ENCODE measurements at regions not wholly inside any gene's neighbourhood (a gene's known extent, or its start where the extent isn't known, plus 50 kb on each side); places are given as distances from the start of the nearest gene placed in this dataset.
"Not testable (repeated sequence)": the region's sequence is repeated elsewhere in the genome, so short reads cannot be mapped to it uniquely, and the experiment has no call there.

DNA sequence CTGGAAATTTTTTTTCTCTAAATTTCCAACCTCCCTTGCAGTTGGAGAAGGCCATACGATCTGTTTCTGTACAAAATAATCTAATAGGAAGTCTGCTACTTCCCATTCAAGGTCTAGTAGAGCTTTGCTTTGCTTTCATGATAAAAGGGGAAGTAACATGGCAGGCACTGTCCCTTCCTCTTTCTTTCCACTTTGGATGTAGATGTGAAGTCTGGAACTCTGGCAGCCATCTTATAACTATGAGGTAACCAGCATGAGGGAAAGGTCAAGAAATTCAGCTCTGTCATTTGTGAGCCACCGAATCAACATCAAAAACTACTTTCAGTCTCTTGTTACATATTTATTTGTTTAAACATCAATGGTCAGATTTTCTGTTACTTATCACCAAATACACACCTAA is 156.3 kb downstream of the MTHFS start:
- Histone ChIP-seq H3K27me3 (ENCODE audit: low read depth) (no peaks in the 10 kb centered on the region), H3K36me3 (no peaks in the 10 kb centered on the region), H3K4me3 (no peak overlapping the region), H3K9me3 (replicated peaks) (peaks cover 26% of the 10 kb centered on the region), H3K4me1 (no peaks in the 10 kb centered on the region), H3K27ac (replicated peaks) (no peak overlapping the region)
- DNase-seq = no peak
- intact Hi-C loops (cut with micrococcal nuclease) = no loop called here
- TF ChIP-seq, protein P1, sequence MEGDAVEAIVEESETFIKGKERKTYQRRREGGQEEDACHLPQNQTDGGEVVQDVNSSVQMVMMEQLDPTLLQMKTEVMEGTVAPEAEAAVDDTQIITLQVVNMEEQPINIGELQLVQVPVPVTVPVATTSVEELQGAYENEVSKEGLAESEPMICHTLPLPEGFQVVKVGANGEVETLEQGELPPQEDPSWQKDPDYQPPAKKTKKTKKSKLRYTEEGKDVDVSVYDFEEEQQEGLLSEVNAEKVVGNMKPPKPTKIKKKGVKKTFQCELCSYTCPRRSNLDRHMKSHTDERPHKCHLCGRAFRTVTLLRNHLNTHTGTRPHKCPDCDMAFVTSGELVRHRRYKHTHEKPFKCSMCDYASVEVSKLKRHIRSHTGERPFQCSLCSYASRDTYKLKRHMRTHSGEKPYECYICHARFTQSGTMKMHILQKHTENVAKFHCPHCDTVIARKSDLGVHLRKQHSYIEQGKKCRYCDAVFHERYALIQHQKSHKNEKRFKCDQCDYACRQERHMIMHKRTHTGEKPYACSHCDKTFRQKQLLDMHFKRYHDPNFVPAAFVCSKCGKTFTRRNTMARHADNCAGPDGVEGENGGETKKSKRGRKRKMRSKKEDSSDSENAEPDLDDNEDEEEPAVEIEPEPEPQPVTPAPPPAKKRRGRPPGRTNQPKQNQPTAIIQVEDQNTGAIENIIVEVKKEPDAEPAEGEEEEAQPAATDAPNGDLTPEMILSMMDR (IDR thresholded peaks at IDR 0.05; ENCODE audit: borderline replicate concordance) = no peak

- Histone ChIP-seq H3K4me3 (no peak overlapping the region), H3K27ac (replicated peaks) (no peak overlapping the region), H3K27me3 (ENCODE audit: low read depth) (no peaks in the 10 kb centered on the region), H3K9me3 (replicated peaks) (peaks cover 14% of the 10 kb centered on the region), H3K36me3 (no peaks in the 10 kb centered on the region), H3K4me1 (no peaks in the 10 kb centered on the region)
- no peak for DNase-seq
- TF ChIP-seq, protein P1 (IDR thresholded peaks at IDR 0.05; ENCODE audit: borderline replicate concordance) = no peak
- intact Hi-C loops (cut with micrococcal nuclease) = no loop called here
Measured at GRCh38 chr15:79743032-79743431, 153.8 kb downstream of the MTHFS start.

- H3K27me3 ChIP-seq (ENCODE audit: low read depth); intact Hi-C loops (cut with micrococcal nuclease); H3K36me3 ChIP-seq; H3K27ac ChIP-seq (replicated peaks); DNase-seq; H3K4me1 ChIP-seq; H3K4me3 ChIP-seq: not testable (repeated sequence)
- H3K9me3 ChIP-seq (replicated peaks) = peaks cover 14% of the 10 kb centered on the region
Measured at GRCh38 chr15:79744485-79744884, 152.3 kb downstream of the MTHFS start.

DNA sequence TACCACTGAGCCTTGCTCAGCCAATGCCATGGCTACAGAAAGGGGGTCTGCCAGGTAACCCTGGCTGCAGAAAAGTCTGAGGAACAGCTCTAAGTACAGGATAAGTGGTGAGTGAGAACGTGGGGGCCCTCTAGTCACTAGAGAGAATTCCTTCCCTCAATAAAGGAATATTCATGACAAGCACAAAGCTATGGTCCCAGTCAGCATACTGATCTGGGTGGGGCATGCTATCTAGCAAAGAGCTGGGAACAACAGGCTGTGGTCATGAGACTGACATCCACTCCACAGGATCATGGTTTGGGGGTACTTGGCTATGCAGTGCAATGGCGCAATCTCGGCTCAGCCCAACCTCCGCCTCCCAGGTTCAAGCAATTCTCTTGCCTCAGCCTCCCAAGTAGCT is 140.4 kb downstream of the MTHFS start:
- Histone ChIP-seq H3K27ac (replicated peaks) (no peak overlapping the region), H3K36me3 (no peaks in the 10 kb centered on the region), H3K4me1 (no peaks in the 10 kb centered on the region), H3K27me3 (ENCODE audit: low read depth) (peaks cover 14% of the 10 kb centered on the region), H3K9me3 (replicated peaks) (no peaks in the 10 kb centered on the region), H3K4me3 (no peak overlapping the region)
- no peak for DNase-seq
- TF ChIP-seq, protein P1 (IDR thresholded peaks at IDR 0.05; ENCODE audit: borderline replicate concordance) = no peak
- intact Hi-C loops (cut with micrococcal nuclease) = no loop called here

- peaks cover 8% of the 10 kb centered on the region for H3K9me3 ChIP-seq (replicated peaks)
- TF ChIP-seq, protein P1 (IDR thresholded peaks at IDR 0.05; ENCODE audit: borderline replicate concordance) = no peak
- H3K4me1 ChIP-seq = no peaks in the 10 kb centered on the region
- H3K36me3 ChIP-seq = no peaks in the 10 kb centered on the region
- peaks cover 20% of the 10 kb centered on the region for H3K27me3 ChIP-seq (ENCODE audit: low read depth)
- no peak overlapping the region for H3K27ac ChIP-seq (replicated peaks)
- intact Hi-C loops (cut with micrococcal nuclease) = no loop called here
- DNase-seq = no peak
- no peak overlapping the region for H3K4me3 ChIP-seq
Measured at GRCh38 chr15:79765081-79765480, 131.7 kb downstream of the MTHFS start.

- no peak overlapping the region for H3K27ac ChIP-seq (replicated peaks)
- peaks cover 13% of the 10 kb centered on the region for H3K27me3 ChIP-seq (ENCODE audit: low read depth)
- no peak for DNase-seq
- H3K4me1 ChIP-seq = no peaks in the 10 kb centered on the region
- intact Hi-C loops (cut with micrococcal nuclease) = no loop called here
- no peak overlapping the region for H3K4me3 ChIP-seq
- no peaks in the 10 kb centered on the region for H3K36me3 ChIP-seq
- H3K9me3 ChIP-seq (replicated peaks) = peaks cover 8% of the 10 kb centered on the region
- TF ChIP-seq, protein P1 (IDR thresholded peaks at IDR 0.05; ENCODE audit: borderline replicate concordance) = peak; percentile 39
Measured at GRCh38 chr15:79769069-79769481, 127.7 kb downstream of the MTHFS start.
